PC-3 (cell line): ENCODE measurements at regions not wholly inside any gene's neighbourhood (a gene's known extent, or its start where the extent isn't known, plus 50 kb on each side); places are given as distances from the start of the nearest gene placed in this dataset.

Experiments
- ATAC-seq: fragments of 200-7000 bp; cut with Tn5 transposase; 2 replicates; pipeline ENCODE4 v1.9.1; 2020; ENCODE audit warnings: mild to moderate bottlenecking, moderate library complexity
- BruUV-seq: library from RNA; stranded (reverse); fragments of 400-500 nt; replicated peaks from 2 replicates; lab custom pipeline; 2021; lab: Mats Ljungman, UMichigan
- CTCF ChIA-PET: fragments of 300-600 bp; sonication (Branson Sonifier 250); formaldehyde crosslinking; loops from one replicate; lab custom pipeline; 2022; ENCODE audit warnings: antibody characterized with exemption; lab: Charles Lee
- POLR2A ChIA-PET: fragments of 300-600 bp; sonication (Branson Sonifier 250); formaldehyde crosslinking; loops from one replicate; lab custom pipeline; 2022; ENCODE audit warnings: antibody characterized with exemption; ENCODE audit not compliant: unreplicated experiment; lab: Charles Lee
- DNase-seq: peaks from one replicate; pipeline ENCODE4 v3.0.0-alpha.2; 2015
- H2AFZ ChIP-seq: fragments of 300-600 bp; sonication (generic); 2 replicates; pipeline ENCODE4 v1.6.0; 2016; ENCODE audit warnings: antibody characterized with exemption, low read length
- H3F3A ChIP-seq: fragments of 300-600 bp; sonication (generic); one replicate; pipeline ENCODE4 v1.6.0; 2017; ENCODE audit warnings: antibody characterized with exemption, low read length, control low read depth, mild to moderate bottlenecking; ENCODE audit not compliant: unreplicated experiment
- H3K27ac ChIP-seq: fragments of 300-600 bp; sonication (generic); 2 replicates; pipeline ENCODE4 v1.5.1; 2016; ENCODE audit warnings: mild to moderate bottlenecking, low read length
- H3K27me3 ChIP-seq: fragments of 300-600 bp; sonication (generic); 2 replicates; pipeline ENCODE4 v1.6.1; 2016; ENCODE audit warnings: low read length, mixed read lengths
- H3K36me3 ChIP-seq: fragments of 300-600 bp; sonication (generic); 2 replicates; pipeline ENCODE4 v1.6.1; 2016; ENCODE audit warnings: low read depth, mixed run types, low read length, mixed read lengths
- H3K4me1 ChIP-seq: fragments of 300-600 bp; sonication (generic); 2 replicates; pipeline ENCODE4 v1.5.1; 2016; ENCODE audit warnings: low read length; ENCODE audit not compliant: insufficient read depth
- H3K4me2 ChIP-seq: fragments of 300-600 bp; sonication (generic); 2 replicates; pipeline ENCODE4 v1.6.0; 2016; ENCODE audit warnings: low read length
- H3K4me3 ChIP-seq: fragments of 300-600 bp; sonication (generic); 2 replicates; pipeline ENCODE4 v1.5.1; 2016; ENCODE audit warnings: mild to moderate bottlenecking, low read length, mixed read lengths
- H3K79me2 ChIP-seq: fragments of 300-600 bp; sonication (generic); 2 replicates; pipeline ENCODE4 v1.6.1; 2017; ENCODE audit warnings: low read length, mixed read lengths
- H3K9ac ChIP-seq: fragments of 300-600 bp; sonication (generic); 2 replicates; pipeline ENCODE4 v1.6.0; 2016; ENCODE audit warnings: mild to moderate bottlenecking, low read length
- H3K9me2 ChIP-seq: fragments of 300-600 bp; sonication (generic); replicated peaks from 2 replicates; pipeline ENCODE4 v1.6.1; 2016; ENCODE audit warnings: mixed run types, low read length, mixed read lengths
- H3K9me3 ChIP-seq: fragments of 300-600 bp; sonication (generic); 2 replicates; pipeline ENCODE4 v1.6.1; 2016; ENCODE audit warnings: low read length, mixed read lengths
- H4K20me1 ChIP-seq: fragments of 300-600 bp; sonication (generic); 2 replicates; pipeline ENCODE4 v1.6.1; 2016; ENCODE audit warnings: low read length, mixed read lengths
- CTCF ChIP-seq: fragments of 300-600 bp; sonication (generic); conservative IDR thresholded peaks from 2 replicates; pipeline ENCODE4 v1.5.1; 2017; ENCODE audit warnings: antibody characterized with exemption, low read depth, mild to moderate bottlenecking, low read length
- EZH2 ChIP-seq: fragments of 300-600 bp; sonication (generic); IDR thresholded peaks from one replicate; pipeline ENCODE4 v1.6.1; 2017; ENCODE audit warnings: antibody characterized with exemption, mild to moderate bottlenecking, low read length; ENCODE audit not compliant: unreplicated experiment
- EZH2phosphoT487 ChIP-seq: fragments of 300-600 bp; sonication (generic); IDR thresholded peaks from 2 replicates; pipeline ENCODE4 v1.6.1; 2018; ENCODE audit warnings: mild to moderate bottlenecking, antibody characterized with exemption, low read length, borderline replicate concordance
- intact Hi-C: fragments of 100-400 bp; cut with micrococcal nuclease; formaldehyde crosslinking; loops from 2 replicates; pipeline ENCODE4 v1.9.0; 2023

GRCh38 chrX:122092978-122093377 is 1045.6 kb downstream of the GLUD2 start:
- CTCF ChIA-PET, result no interaction called here
- Histone ChIP-seq H3K4me3 (no peak overlapping the region), H3K27ac (no peak overlapping the region), H3K79me2 (no peaks in the 10 kb centered on the region), H2AFZ (no peak overlapping the region), H3K27me3 (no peaks in the 10 kb centered on the region), H3K4me2 (no peak overlapping the region), H3K9me2 (no peaks in the 10 kb centered on the region), H3K9me3 (0 out of 2 replicates have a peak, but pooled peaks cover 3% of the 10 kb centered on the region), H3F3A (no peaks in the 10 kb centered on the region), H3K9ac (no peak overlapping the region), H3K36me3 (no peaks in the 10 kb centered on the region), H4K20me1 (no peaks in the 10 kb centered on the region), H3K4me1 (no peaks in the 10 kb centered on the region)
- no peak for ATAC-seq
- intact Hi-C loops, result no loop called here
- TF ChIP-seq EZH2, result no peak
- no peak for TF ChIP-seq EZH2phosphoT487
- no peak for TF ChIP-seq CTCF
- no TSS peak for BruUV-seq
- no peak for DNase-seq
- POLR2A ChIA-PET, result no interaction called here

GRCh38 chrX:122094611-122095010 is 1047.2 kb downstream of the GLUD2 start:
- H3K9me3 ChIP-seq, result 0 out of 2 replicates have a peak, but pooled peaks cover 3% of the 10 kb centered on the region
- no peak overlapping the region for H3K4me2 ChIP-seq
- no peak overlapping the region for H3K4me3 ChIP-seq
- H4K20me1 ChIP-seq, result no peaks in the 10 kb centered on the region
- TF ChIP-seq EZH2phosphoT487 (no peak), EZH2 (no peak), CTCF (no peak)
- H3K36me3 ChIP-seq, result no peaks in the 10 kb centered on the region
- intact Hi-C loops, result no loop called here
- H3K4me1 ChIP-seq, result no peaks in the 10 kb centered on the region
- H2AFZ ChIP-seq, result no peak overlapping the region
- no peaks in the 10 kb centered on the region for H3F3A ChIP-seq
- ATAC-seq, result no peak
- no peaks in the 10 kb centered on the region for H3K79me2 ChIP-seq
- no peaks in the 10 kb centered on the region for H3K9me2 ChIP-seq
- POLR2A ChIA-PET, result no interaction called here
- no peaks in the 10 kb centered on the region for H3K27me3 ChIP-seq
- H3K9ac ChIP-seq, result no peak overlapping the region
- CTCF ChIA-PET, result no interaction called here
- DNase-seq, result peak; percentile 15
- no peak overlapping the region for H3K27ac ChIP-seq
- BruUV-seq, result no TSS peak

GRCh38 chrX:122113376-122113775 is 1066.0 kb downstream of the GLUD2 start:
- Histone ChIP-seq H3K27me3 (no peaks in the 10 kb centered on the region), H3K9ac (no peak overlapping the region), H3K36me3 (no peaks in the 10 kb centered on the region), H3K4me2 (no peak overlapping the region), H2AFZ (no peak overlapping the region), H3F3A (no peaks in the 10 kb centered on the region), H3K9me2 (no peaks in the 10 kb centered on the region), H3K79me2 (no peaks in the 10 kb centered on the region), H3K9me3 (no peaks in the 10 kb centered on the region), H3K4me3 (no peak overlapping the region), H4K20me1 (no peaks in the 10 kb centered on the region), H3K4me1 (no peaks in the 10 kb centered on the region), H3K27ac (no peak overlapping the region)
- ATAC-seq (no peak), DNase-seq (no peak)
- ChIA-PET POLR2A (no interaction called here), CTCF (no interaction called here)
- no TSS peak for BruUV-seq
- intact Hi-C loops, result no loop called here
- no peak for TF ChIP-seq EZH2
- TF ChIP-seq CTCF, result no peak
- no peak for TF ChIP-seq EZH2phosphoT487
